Caco-2 (cell line): ENCODE measurements at regions not wholly inside any gene's neighbourhood (a gene's known extent, or its start where the extent isn't known, plus 50 kb on each side); places are given as distances from the start of the nearest gene placed in this dataset.

Experiments used
- BruUV-seq: library from RNA; stranded (reverse); fragments of 400-500 nt; replicated peaks from 2 replicates; lab custom pipeline; 2021; lab: Mats Ljungman, UMichigan
- CTCF ChIA-PET: fragments of 300-600 bp; sonication (Branson Sonifier 250); formaldehyde crosslinking; loops from one replicate; lab custom pipeline; 2022; ENCODE audit warnings: antibody characterized with exemption; lab: Charles Lee
- POLR2A ChIA-PET: fragments of 300-600 bp; sonication (Branson Sonifier 250); formaldehyde crosslinking; loops from one replicate; lab custom pipeline; 2022; ENCODE audit warnings: antibody characterized with exemption; lab: Charles Lee
- DNase-seq, 2 experiments: peaks; one replicate each; pipeline versions ENCODE4 v3.0.0 to v3.0.0-alpha.2; 2020 to 2022
- H3K27me3 ChIP-seq: replicated peaks from 2 replicates; pipeline ENCODE4 v1.6.0; 2011; ENCODE audit warnings: low read length; ENCODE audit not compliant: control insufficient read depth, insufficient read depth
- H3K36me3 ChIP-seq: 2 replicates; pipeline ENCODE4 v1.5.1; 2011; ENCODE audit warnings: low read length; ENCODE audit not compliant: control insufficient read depth, insufficient read depth
- H3K4me1 ChIP-seq: fragments of 250-450 bp; sonication (Bioruptor Pico); 2 replicates; pipeline ENCODE4 v1.5.1; 2020; ENCODE audit warnings: mild to moderate bottlenecking
- H3K4me3 ChIP-seq: 2 replicates; pipeline ENCODE4 v1.5.1; 2011; ENCODE audit warnings: low read depth, mild to moderate bottlenecking, control low read depth, low read length
- H3K9me3 ChIP-seq: fragments of 250-450 bp; sonication (Bioruptor Pico); 2 replicates; pipeline ENCODE4 v1.5.1; 2020; ENCODE audit warnings: mild to moderate bottlenecking, moderate library complexity
- H3K27ac Mint-ChIP-seq: one replicate; pipeline ENCODE4 v1.8.0; 2022; ENCODE audit warnings: mixed read lengths; ENCODE audit not compliant: unreplicated experiment
- H3K27me3 Mint-ChIP-seq: one replicate; pipeline ENCODE4 v1.8.0; 2022; ENCODE audit warnings: mixed read lengths; ENCODE audit not compliant: insufficient read depth, unreplicated experiment
- H3K36me3 Mint-ChIP-seq: one replicate; pipeline ENCODE4 v1.8.0; 2022; ENCODE audit warnings: mild to moderate bottlenecking, mixed read lengths; ENCODE audit not compliant: insufficient read depth, unreplicated experiment
- H3K4me1 Mint-ChIP-seq: one replicate; pipeline ENCODE4 v1.8.0; 2022; ENCODE audit warnings: low read depth, mixed read lengths; ENCODE audit not compliant: unreplicated experiment
- H3K4me3 Mint-ChIP-seq: one replicate; pipeline ENCODE4 v1.8.0; 2022; ENCODE audit warnings: mild to moderate bottlenecking, moderate library complexity, mixed read lengths; ENCODE audit not compliant: unreplicated experiment
- H3K9me3 Mint-ChIP-seq: one replicate; pipeline ENCODE4 v1.8.0; 2022; ENCODE audit warnings: mixed read lengths; ENCODE audit not compliant: unreplicated experiment
- intact Hi-C: fragments of 100-400 bp; cut with micrococcal nuclease; formaldehyde crosslinking; loops from one replicate; pipeline ENCODE4 v1.10.0; 2022; ENCODE audit not compliant: unreplicated experiment
- TF ChIP-seq, protein P1 (sequence below), 2 experiments: fragments of 200-600 bp in 1 of 2; IDR thresholded peaks; 1 replicate in 1 of 2; 2 replicates in 1 of 2; pipeline versions ENCODE4 v1.5.1 to v1.8.0; 2011 to 2022; ENCODE audit warnings: antibody characterized with exemption in 1 of 2, control low read depth in 1 of 2, inconsistent platforms in 1 of 2, low read depth in 1 of 2, low read length in 1 of 2, mild to moderate bottlenecking in 1 of 2, moderate library complexity in 1 of 2; ENCODE audit not compliant: insufficient read depth in 1 of 2, severe bottlenecking in 1 of 2, unreplicated experiment in 1 of 2

DNA sequence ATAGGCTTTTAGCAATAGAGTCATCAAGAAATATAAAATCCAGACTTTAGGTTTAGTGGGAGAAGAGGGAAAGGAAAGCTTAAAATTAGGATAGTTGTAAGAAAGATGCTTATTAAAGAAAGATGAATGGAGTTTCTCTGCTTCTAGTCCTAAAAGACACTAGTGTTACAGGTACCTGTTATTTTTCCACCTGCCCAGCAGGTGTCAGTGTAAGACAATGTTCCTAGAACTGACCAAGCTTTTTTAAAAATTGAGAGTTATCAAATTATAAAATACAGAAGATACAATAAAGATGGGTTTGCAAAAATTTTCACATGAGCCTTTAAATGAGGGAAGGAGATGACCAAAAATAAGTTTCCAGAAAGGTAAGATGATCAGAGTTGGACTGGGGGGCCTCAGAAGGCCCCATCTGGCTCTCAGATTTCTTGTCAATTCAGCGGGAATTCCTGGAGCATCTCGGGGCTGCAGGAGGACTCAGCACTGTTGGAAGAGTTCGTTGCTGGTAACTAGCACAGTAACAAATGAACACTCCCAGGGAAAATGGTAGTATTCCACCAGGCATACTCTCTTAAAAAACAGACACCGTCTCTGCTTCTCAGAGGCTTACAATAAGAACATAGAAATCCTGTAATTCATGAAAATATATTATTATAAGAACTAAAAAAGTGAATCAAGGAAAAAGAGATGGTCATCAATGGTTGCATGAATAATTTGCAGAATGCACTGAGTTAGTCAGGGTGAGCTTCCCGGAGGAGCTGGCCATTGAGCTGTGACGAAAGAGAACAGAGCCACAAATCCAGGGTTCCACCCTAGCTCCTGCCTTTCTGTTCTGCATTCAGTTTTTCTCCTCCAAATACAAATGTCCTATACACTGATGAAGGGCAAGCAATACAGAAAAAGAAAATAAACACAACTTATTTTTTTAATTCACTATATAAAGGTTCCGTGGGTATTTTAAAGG lies 71.8 kb upstream of the PIK3CG start:
- POLR2A ChIA-PET, result interaction anchor here (0.6 kb wide), 1 partner anchor 770 kb away, joined by 3 read pairs; no protein-coding TSS in a partner anchor
- DNase-seq, result peak in 1 of 2 experiments; percentile 43
- intact Hi-C loops, result loop anchor here (1.0 to 5.0 kb wide), 3 partner anchors 154 to 934 kb away; no protein-coding TSS in a partner anchor
- H3K4me3 ChIP-seq, result no peak overlapping the region
- Mint-ChIP-seq H3K27me3 (peaks cover 12% of the 10 kb centered on the region), H3K4me3 (no peak overlapping the region), H3K4me1 (no peaks in the 10 kb centered on the region), H3K27ac (no peak overlapping the region), H3K9me3 (peaks cover 10% of the 10 kb centered on the region), H3K36me3 (no peaks in the 10 kb centered on the region)
- H3K9me3 ChIP-seq, result no peaks in the 10 kb centered on the region
- H3K36me3 ChIP-seq, result no peaks in the 10 kb centered on the region
- CTCF ChIA-PET, result interaction anchor here (0.6 to 1.6 kb wide), 5 partner anchors 14 to 448 kb away, joined by 3 to 9 read pairs (median 3); no protein-coding TSS in a partner anchor
- no peaks in the 10 kb centered on the region; the same call in 1 of the 2 replicates for H3K27me3 ChIP-seq
- TF ChIP-seq, protein P1, sequence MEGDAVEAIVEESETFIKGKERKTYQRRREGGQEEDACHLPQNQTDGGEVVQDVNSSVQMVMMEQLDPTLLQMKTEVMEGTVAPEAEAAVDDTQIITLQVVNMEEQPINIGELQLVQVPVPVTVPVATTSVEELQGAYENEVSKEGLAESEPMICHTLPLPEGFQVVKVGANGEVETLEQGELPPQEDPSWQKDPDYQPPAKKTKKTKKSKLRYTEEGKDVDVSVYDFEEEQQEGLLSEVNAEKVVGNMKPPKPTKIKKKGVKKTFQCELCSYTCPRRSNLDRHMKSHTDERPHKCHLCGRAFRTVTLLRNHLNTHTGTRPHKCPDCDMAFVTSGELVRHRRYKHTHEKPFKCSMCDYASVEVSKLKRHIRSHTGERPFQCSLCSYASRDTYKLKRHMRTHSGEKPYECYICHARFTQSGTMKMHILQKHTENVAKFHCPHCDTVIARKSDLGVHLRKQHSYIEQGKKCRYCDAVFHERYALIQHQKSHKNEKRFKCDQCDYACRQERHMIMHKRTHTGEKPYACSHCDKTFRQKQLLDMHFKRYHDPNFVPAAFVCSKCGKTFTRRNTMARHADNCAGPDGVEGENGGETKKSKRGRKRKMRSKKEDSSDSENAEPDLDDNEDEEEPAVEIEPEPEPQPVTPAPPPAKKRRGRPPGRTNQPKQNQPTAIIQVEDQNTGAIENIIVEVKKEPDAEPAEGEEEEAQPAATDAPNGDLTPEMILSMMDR (IDR thresholded peaks at IDR 0.05; ENCODE audit: insufficient read depth in 1 of 2, low read depth in 1 of 2, low read length in 1 of 2, severe bottlenecking in 1 of 2, unreplicated experiment in 1 of 2), result peak; percentile 68 to 75
- no TSS peak for BruUV-seq
- no peaks in the 10 kb centered on the region for H3K4me1 ChIP-seq

DNA sequence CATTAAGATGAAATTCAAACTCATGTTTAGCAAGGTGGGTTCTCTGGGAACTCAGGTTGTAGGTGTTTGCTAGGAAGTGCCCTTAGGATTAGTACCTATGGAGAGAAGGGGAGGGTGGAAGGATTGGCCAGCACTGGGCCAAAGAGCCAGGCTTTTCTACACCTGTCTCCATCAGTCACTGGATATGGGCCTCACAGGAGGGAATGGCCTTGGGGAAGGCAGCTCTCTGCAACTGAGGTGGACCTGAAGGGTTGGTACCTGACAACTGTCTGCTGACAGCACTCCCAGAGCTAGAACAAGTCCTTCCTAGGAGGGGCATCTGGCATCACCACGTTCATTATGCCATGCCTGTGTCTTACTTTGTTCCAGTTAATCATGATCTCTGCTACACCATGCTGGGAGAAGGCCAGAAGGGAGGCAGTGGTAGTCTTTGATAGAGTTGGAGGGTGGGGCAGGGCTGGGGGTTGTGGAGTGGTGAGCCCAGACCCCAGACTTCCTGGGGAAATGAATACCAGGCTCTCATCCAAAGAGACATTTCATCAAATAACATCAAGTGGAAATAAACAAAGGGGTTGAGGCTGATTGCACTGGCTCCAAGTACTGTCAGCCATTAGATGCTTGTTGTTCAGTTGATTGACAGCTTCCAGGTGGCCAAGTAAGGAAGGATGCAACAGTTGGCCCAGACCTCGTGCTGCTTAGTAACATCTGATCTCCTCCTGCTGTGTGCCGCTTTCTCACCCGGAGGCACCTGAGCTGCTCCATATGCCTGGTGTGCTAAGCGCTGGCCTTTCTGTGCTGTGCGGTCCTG lies 70.6 kb upstream of the PIK3CG start:
- no TSS peak for BruUV-seq
- H3K4me1 Mint-ChIP-seq, result no peaks in the 10 kb centered on the region
- CTCF ChIA-PET, result no interaction called here

More for the DNA sequence above, 70.6 kb upstream of the PIK3CG start:
- DNase-seq, result no peak
- TF ChIP-seq, protein P1 (IDR thresholded peaks at IDR 0.05; ENCODE audit: insufficient read depth in 1 of 2, low read depth in 1 of 2, low read length in 1 of 2, severe bottlenecking in 1 of 2, unreplicated experiment in 1 of 2), result no peak
- intact Hi-C loops, result loop anchor here (5.0 kb wide), 1 partner anchor 933 kb away; no protein-coding TSS in a partner anchor
- Mint-ChIP-seq H3K27ac (no peak overlapping the region), H3K4me3 (no peak overlapping the region), H3K9me3 (peaks cover 9% of the 10 kb centered on the region), H3K27me3 (peaks cover 12% of the 10 kb centered on the region), H3K36me3 (no peaks in the 10 kb centered on the region)
- H3K4me1 ChIP-seq, result no peaks in the 10 kb centered on the region
- no peaks in the 10 kb centered on the region for H3K9me3 ChIP-seq
- POLR2A ChIA-PET, result no interaction called here
- H3K4me3 ChIP-seq, result no peak overlapping the region
- H3K36me3 ChIP-seq, result no peaks in the 10 kb centered on the region
- H3K27me3 ChIP-seq, result no peaks in the 10 kb centered on the region; the same call in 1 of the 2 replicates
